Right lung (tissue), 2 donors: ENCODE measurements at regions not wholly inside any gene's neighbourhood (a gene's known extent, or its start where the extent isn't known, plus 50 kb on each side); places are given as distances from the start of the nearest gene placed in this dataset.
"Not testable (repeated sequence)": the region's sequence is repeated elsewhere in the genome, so short reads cannot be mapped to it uniquely, and the experiment has no call there.

Source experiments
- DNase-seq, 2 donors: peaks; one replicate each; pipeline ENCODE4 v3.0.0-alpha.2; 2013

GRCh38 chr7:54115028-54115763 is 427.0 kb upstream of the VSTM2A start:
- DNase-seq = no peak

GRCh38 chr7:54116956-54117355 is 425.2 kb upstream of the VSTM2A start:
- DNase-seq = no peak

GRCh38 chr7:54129035-54129434 is 413.1 kb upstream of the VSTM2A start:
- DNase-seq = no peak

GRCh38 chr7:54141576-54141975 is 400.6 kb upstream of the VSTM2A start:
- DNase-seq = no peak

- no peak for DNase-seq
These were observed 396.5 kb upstream of the VSTM2A start for GRCh38 chr7:54145716-54146115.

- DNase-seq = no peak
These were observed 388.7 kb upstream of the VSTM2A start for GRCh38 chr7:54153462-54153861.

GRCh38 chr7:54159088-54159487 is 383.1 kb upstream of the VSTM2A start:
- DNase-seq = no peak

GRCh38 chr7:54161621-54162020 is 380.6 kb upstream of the VSTM2A start:
- DNase-seq = no peak

- DNase-seq = no peak
These were observed 375.8 kb upstream of the VSTM2A start for GRCh38 chr7:54166419-54166818.

- DNase-seq = no peak
These were observed 362.7 kb upstream of the VSTM2A start for GRCh38 chr7:54179321-54180029.

- no peak for DNase-seq
These were observed 361.4 kb upstream of the VSTM2A start for GRCh38 chr7:54180796-54181195.

- DNase-seq = no peak
These were observed 359.1 kb upstream of the VSTM2A start for GRCh38 chr7:54183055-54183454.

GRCh38 chr7:54186336-54186735 is 355.8 kb upstream of the VSTM2A start:
- DNase-seq = no peak

- no peak for DNase-seq
These were observed 354.1 kb upstream of the VSTM2A start for GRCh38 chr7:54187886-54188685.

- DNase-seq = no peak
These were observed 353.3 kb upstream of the VSTM2A start for GRCh38 chr7:54188843-54189242.

GRCh38 chr7:54189330-54189729 is 352.8 kb upstream of the VSTM2A start:
- DNase-seq = no peak

- no peak for DNase-seq
These were observed 340.7 kb upstream of the VSTM2A start for GRCh38 chr7:54201501-54201900.

GRCh38 chr7:54215424-54215823 is 326.8 kb upstream of the VSTM2A start:
- DNase-seq = no peak

GRCh38 chr7:54226030-54226429 is 316.1 kb upstream of the VSTM2A start:
- not testable (repeated sequence) for DNase-seq

- DNase-seq = no peak
These were observed 299.4 kb upstream of the VSTM2A start for GRCh38 chr7:54242776-54243175.

GRCh38 chr7:54245020-54245419 is 297.2 kb upstream of the VSTM2A start:
- DNase-seq = no peak

GRCh38 chr7:54249686-54250085 is 292.5 kb upstream of the VSTM2A start:
- no peak for DNase-seq
